ENCODE measurements at regions not wholly inside any gene's neighbourhood (a gene's known extent, or its start where the extent isn't known, plus 50 kb on each side); places are given as distances from the start of the nearest gene placed in this dataset.

DNA sequence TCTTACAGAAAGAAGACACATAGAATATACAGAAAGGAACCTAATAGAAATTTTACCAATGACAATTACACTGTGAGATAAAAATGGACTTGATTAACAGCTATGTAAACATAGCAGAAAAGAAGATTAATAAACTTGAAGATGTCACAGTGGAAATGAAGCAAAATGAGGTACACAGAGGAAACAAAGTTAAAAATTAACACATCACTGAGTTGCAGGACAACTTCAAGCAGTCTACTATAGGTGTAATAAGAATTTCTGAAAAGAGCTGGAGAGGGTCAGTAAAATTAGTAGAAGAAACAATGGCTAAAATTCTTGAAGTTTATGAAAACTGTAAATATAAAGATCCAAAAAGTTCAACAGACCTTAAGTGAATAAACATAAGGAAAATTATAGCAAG is 738.7 kb downstream of the C12orf50 start (continued):
- TF ChIP-seq, protein P1, sequence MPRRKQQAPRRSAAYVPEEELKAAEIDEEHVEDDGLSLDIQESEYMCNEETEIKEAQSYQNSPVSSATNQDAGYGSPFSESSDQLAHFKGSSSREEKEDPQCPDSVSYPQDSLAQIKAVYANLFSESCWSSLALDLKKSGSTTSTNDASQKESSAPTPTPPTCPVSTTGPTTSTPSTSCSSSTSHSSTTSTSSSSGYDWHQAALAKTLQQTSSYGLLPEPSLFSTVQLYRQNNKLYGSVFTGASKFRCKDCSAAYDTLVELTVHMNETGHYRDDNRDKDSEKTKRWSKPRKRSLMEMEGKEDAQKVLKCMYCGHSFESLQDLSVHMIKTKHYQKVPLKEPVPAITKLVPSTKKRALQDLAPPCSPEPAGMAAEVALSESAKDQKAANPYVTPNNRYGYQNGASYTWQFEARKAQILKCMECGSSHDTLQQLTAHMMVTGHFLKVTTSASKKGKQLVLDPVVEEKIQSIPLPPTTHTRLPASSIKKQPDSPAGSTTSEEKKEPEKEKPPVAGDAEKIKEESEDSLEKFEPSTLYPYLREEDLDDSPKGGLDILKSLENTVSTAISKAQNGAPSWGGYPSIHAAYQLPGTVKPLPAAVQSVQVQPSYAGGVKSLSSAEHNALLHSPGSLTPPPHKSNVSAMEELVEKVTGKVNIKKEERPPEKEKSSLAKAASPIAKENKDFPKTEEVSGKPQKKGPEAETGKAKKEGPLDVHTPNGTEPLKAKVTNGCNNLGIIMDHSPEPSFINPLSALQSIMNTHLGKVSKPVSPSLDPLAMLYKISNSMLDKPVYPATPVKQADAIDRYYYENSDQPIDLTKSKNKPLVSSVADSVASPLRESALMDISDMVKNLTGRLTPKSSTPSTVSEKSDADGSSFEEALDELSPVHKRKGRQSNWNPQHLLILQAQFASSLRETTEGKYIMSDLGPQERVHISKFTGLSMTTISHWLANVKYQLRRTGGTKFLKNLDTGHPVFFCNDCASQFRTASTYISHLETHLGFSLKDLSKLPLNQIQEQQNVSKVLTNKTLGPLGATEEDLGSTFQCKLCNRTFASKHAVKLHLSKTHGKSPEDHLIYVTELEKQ (tag by site-specific recombination; IDR thresholded peaks at IDR 0.05; ENCODE audit: borderline replicate concordance) = no peak
- no peak for TF ChIP-seq ZNF785 (tag by site-specific recombination; IDR thresholded peaks at IDR 0.05)
- TF ChIP-seq, protein P2, sequence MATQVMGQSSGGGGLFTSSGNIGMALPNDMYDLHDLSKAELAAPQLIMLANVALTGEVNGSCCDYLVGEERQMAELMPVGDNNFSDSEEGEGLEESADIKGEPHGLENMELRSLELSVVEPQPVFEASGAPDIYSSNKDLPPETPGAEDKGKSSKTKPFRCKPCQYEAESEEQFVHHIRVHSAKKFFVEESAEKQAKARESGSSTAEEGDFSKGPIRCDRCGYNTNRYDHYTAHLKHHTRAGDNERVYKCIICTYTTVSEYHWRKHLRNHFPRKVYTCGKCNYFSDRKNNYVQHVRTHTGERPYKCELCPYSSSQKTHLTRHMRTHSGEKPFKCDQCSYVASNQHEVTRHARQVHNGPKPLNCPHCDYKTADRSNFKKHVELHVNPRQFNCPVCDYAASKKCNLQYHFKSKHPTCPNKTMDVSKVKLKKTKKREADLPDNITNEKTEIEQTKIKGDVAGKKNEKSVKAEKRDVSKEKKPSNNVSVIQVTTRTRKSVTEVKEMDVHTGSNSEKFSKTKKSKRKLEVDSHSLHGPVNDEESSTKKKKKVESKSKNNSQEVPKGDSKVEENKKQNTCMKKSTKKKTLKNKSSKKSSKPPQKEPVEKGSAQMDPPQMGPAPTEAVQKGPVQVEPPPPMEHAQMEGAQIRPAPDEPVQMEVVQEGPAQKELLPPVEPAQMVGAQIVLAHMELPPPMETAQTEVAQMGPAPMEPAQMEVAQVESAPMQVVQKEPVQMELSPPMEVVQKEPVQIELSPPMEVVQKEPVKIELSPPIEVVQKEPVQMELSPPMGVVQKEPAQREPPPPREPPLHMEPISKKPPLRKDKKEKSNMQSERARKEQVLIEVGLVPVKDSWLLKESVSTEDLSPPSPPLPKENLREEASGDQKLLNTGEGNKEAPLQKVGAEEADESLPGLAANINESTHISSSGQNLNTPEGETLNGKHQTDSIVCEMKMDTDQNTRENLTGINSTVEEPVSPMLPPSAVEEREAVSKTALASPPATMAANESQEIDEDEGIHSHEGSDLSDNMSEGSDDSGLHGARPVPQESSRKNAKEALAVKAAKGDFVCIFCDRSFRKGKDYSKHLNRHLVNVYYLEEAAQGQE (tag by site-specific recombination; IDR thresholded peaks at IDR 0.05) = no peak
- TF ChIP-seq, protein P3, sequence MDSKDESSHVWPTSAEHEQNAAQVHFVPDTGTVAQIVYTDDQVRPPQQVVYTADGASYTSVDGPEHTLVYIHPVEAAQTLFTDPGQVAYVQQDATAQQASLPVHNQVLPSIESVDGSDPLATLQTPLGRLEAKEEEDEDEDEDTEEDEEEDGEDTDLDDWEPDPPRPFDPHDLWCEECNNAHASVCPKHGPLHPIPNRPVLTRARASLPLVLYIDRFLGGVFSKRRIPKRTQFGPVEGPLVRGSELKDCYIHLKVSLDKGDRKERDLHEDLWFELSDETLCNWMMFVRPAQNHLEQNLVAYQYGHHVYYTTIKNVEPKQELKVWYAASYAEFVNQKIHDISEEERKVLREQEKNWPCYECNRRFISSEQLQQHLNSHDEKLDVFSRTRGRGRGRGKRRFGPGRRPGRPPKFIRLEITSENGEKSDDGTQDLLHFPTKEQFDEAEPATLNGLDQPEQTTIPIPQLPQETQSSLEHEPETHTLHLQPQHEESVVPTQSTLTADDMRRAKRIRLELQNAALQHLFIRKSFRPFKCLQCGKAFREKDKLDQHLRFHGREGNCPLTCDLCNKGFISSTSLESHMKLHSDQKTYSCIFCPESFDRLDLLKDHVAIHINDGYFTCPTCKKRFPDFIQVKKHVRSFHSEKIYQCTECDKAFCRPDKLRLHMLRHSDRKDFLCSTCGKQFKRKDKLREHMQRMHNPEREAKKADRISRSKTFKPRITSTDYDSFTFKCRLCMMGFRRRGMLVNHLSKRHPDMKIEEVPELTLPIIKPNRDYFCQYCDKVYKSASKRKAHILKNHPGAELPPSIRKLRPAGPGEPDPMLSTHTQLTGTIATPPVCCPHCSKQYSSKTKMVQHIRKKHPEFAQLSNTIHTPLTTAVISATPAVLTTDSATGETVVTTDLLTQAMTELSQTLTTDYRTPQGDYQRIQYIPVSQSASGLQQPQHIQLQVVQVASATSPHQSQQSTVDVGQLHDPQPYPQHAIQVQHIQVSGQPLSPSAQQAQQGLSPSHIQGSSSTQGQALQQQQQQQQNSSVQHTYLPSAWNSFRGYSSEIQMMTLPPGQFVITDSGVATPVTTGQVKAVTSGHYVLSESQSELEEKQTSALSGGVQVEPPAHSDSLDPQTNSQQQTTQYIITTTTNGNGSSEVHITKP (tag by site-specific recombination; IDR thresholded peaks at IDR 0.05) = no peak
- no peak for TF ChIP-seq ZNF138 (tag by site-specific recombination; IDR thresholded peaks at IDR 0.05; ENCODE audit: borderline replicate concordance)
- TF ChIP-seq, protein P4, sequence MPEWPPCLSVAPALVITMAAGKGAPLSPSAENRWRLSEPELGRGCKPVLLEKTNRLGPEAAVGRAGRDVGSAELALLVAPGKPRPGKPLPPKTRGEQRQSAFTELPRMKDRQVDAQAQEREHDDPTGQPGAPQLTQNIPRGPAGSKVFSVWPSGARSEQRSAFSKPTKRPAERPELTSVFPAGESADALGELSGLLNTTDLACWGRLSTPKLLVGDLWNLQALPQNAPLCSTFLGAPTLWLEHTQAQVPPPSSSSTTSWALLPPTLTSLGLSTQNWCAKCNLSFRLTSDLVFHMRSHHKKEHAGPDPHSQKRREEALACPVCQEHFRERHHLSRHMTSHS (tag by site-specific recombination; IDR thresholded peaks at IDR 0.05) = no peak

DNA sequence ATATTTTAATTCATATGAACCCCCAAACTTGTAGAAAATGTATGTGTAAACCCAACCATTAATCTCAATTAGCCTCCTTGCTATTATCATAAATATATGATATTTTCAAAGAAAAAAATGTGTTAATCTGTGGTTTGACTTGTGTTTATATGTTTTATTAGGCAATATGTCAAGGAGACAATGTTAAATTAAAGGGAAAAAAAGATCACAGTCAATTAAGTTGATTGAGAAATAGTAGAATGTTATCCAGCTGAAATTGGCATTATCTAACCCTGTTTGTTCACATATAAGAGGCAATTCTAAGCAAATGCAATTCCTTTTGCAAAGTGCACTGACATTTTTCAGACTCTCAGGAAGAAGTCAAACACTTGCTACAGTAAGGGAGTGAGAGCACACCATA is 745.3 kb downstream of the C12orf50 start:
- CTCF ChIA-PET = no interaction called here
- POLR2A ChIA-PET = no interaction called here
- H3K4me1 ChIP-seq (ENCODE audit: control insufficient read depth, insufficient read depth, low read length) = no peaks in the 10 kb centered on the region
- TF ChIP-seq, protein P5, sequence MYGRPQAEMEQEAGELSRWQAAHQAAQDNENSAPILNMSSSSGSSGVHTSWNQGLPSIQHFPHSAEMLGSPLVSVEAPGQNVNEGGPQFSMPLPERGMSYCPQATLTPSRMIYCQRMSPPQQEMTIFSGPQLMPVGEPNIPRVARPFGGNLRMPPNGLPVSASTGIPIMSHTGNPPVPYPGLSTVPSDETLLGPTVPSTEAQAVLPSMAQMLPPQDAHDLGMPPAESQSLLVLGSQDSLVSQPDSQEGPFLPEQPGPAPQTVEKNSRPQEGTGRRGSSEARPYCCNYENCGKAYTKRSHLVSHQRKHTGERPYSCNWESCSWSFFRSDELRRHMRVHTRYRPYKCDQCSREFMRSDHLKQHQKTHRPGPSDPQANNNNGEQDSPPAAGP (tag by site-specific recombination; IDR thresholded peaks at IDR 0.05) = no peak
- TF ChIP-seq, protein P6, sequence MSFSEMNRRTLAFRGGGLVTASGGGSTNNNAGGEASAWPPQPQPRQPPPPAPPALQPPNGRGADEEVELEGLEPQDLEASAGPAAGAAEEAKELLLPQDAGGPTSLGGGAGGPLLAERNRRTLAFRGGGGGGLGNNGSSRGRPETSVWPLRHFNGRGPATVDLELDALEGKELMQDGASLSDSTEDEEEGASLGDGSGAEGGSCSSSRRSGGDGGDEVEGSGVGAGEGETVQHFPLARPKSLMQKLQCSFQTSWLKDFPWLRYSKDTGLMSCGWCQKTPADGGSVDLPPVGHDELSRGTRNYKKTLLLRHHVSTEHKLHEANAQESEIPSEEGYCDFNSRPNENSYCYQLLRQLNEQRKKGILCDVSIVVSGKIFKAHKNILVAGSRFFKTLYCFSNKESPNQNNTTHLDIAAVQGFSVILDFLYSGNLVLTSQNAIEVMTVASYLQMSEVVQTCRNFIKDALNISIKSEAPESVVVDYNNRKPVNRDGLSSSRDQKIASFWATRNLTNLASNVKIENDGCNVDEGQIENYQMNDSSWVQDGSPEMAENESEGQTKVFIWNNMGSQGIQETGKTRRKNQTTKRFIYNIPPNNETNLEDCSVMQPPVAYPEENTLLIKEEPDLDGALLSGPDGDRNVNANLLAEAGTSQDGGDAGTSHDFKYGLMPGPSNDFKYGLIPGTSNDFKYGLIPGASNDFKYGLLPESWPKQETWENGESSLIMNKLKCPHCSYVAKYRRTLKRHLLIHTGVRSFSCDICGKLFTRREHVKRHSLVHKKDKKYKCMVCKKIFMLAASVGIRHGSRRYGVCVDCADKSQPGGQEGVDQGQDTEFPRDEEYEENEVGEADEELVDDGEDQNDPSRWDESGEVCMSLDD (tag by site-specific recombination; IDR thresholded peaks at IDR 0.05) = no peak
- no peak for TF ChIP-seq TRIM28 (IDR thresholded peaks at IDR 0.05; ENCODE audit: borderline replicate concordance, low read length)
- no peak for TF ChIP-seq ZNF843 (tag by site-specific recombination; IDR thresholded peaks at IDR 0.05)
- no peak for TF ChIP-seq ZNF211 (tag by site-specific recombination; IDR thresholded peaks at IDR 0.05; ENCODE audit: low read depth)
- no peak for TF ChIP-seq KLF9 (tag by site-specific recombination; IDR thresholded peaks at IDR 0.05; ENCODE audit: low read depth)
- TF ChIP-seq, protein P7, sequence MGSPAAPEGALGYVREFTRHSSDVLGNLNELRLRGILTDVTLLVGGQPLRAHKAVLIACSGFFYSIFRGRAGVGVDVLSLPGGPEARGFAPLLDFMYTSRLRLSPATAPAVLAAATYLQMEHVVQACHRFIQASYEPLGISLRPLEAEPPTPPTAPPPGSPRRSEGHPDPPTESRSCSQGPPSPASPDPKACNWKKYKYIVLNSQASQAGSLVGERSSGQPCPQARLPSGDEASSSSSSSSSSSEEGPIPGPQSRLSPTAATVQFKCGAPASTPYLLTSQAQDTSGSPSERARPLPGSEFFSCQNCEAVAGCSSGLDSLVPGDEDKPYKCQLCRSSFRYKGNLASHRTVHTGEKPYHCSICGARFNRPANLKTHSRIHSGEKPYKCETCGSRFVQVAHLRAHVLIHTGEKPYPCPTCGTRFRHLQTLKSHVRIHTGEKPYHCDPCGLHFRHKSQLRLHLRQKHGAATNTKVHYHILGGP (tag by site-specific recombination; IDR thresholded peaks at IDR 0.05) = no peak
- no peak for TF ChIP-seq ZNF521 (tag by site-specific recombination; IDR thresholded peaks at IDR 0.05)
- no peak for TF ChIP-seq OVOL3 (tag by site-specific recombination; IDR thresholded peaks at IDR 0.05)
- no peak for TF ChIP-seq SP7 (tag by site-specific recombination; IDR thresholded peaks at IDR 0.05)
- no peak for TF ChIP-seq ZNF624 (tag by site-specific recombination; IDR thresholded peaks at IDR 0.05)
- TF ChIP-seq ZNF560 (tag by site-specific recombination; IDR thresholded peaks at IDR 0.05; ENCODE audit: borderline replicate concordance) = no peak

More for the DNA sequence above, 745.3 kb downstream of the C12orf50 start:
- Histone ChIP-seq H3K36me3 (ENCODE audit: control insufficient read depth in 2 of 2, insufficient read depth in 1 of 2, low read length in 2 of 2) (no peaks in the 10 kb centered on the region), H3K4me3 (ENCODE audit: low read depth, low read length) (no peak overlapping the region), H3K27ac (ENCODE audit: extremely low read depth, low read depth, low read length) (no peak overlapping the region), H3K9me3 (ENCODE audit: control insufficient read depth, insufficient read depth, low read depth, low read length) (no peaks in the 10 kb centered on the region)
